NK-92 treated with Interleukin-12 subunit alpha and Interleukin-12 subunit beta, amount 100 ng/mL, for 24 hours (cell line): ENCODE measurements at regions not wholly inside any gene's neighbourhood (a gene's known extent, or its start where the extent isn't known, plus 50 kb on each side); places are given as distances from the start of the nearest gene placed in this dataset.

Experiments used
- DNase-seq: peaks from one replicate; lab custom pipeline; 2025; lab: John Stamatoyannopoulos, UW

- no peak for DNase-seq
These were observed 896.1 kb upstream of the CNTNAP5 start for GRCh38 chr2:123128951-123129350.

GRCh38 chr2:123136419-123136818, 888.7 kb upstream of the CNTNAP5 start:
- no peak for DNase-seq

GRCh38 chr2:123144082-123144481, 881.0 kb upstream of the CNTNAP5 start:
- DNase-seq: no peak

- no peak for DNase-seq
These were observed 872.0 kb upstream of the CNTNAP5 start for GRCh38 chr2:123153041-123153440.

GRCh38 chr2:123154195-123154594, 870.9 kb upstream of the CNTNAP5 start:
- no peak for DNase-seq

GRCh38 chr2:123157016-123157415, 868.1 kb upstream of the CNTNAP5 start:
- no peak for DNase-seq

- DNase-seq: no peak
These were observed 862.6 kb upstream of the CNTNAP5 start for GRCh38 chr2:123162400-123163016.

- DNase-seq: no peak
These were observed 861.7 kb upstream of the CNTNAP5 start for GRCh38 chr2:123163398-123163797.

- no peak for DNase-seq
These were observed 860.9 kb upstream of the CNTNAP5 start for GRCh38 chr2:123164216-123164615.

GRCh38 chr2:123165616-123166015, 859.5 kb upstream of the CNTNAP5 start:
- no peak for DNase-seq

- no peak for DNase-seq
These were observed 845.6 kb upstream of the CNTNAP5 start for GRCh38 chr2:123179526-123179925.

GRCh38 chr2:123195957-123196356, 829.1 kb upstream of the CNTNAP5 start:
- no peak for DNase-seq

GRCh38 chr2:123200035-123200434, 825.1 kb upstream of the CNTNAP5 start:
- DNase-seq: no peak

- DNase-seq: no peak
These were observed 817.8 kb upstream of the CNTNAP5 start for GRCh38 chr2:123207245-123207644.

- DNase-seq: no peak
These were observed 815.9 kb upstream of the CNTNAP5 start for GRCh38 chr2:123209202-123209601.

GRCh38 chr2:123211181-123211580, 813.9 kb upstream of the CNTNAP5 start:
- no peak for DNase-seq

GRCh38 chr2:123245156-123245555, 779.9 kb upstream of the CNTNAP5 start:
- no peak for DNase-seq

- DNase-seq: no peak
These were observed 766.1 kb upstream of the CNTNAP5 start for GRCh38 chr2:123258877-123259539.

- DNase-seq: no peak
These were observed 762.2 kb upstream of the CNTNAP5 start for GRCh38 chr2:123262856-123263255.

GRCh38 chr2:123283431-123283830, 741.7 kb upstream of the CNTNAP5 start:
- DNase-seq: no peak

- DNase-seq: no peak
These were observed 721.4 kb upstream of the CNTNAP5 start for GRCh38 chr2:123303731-123304130.
